Panc1 (cell line): ENCODE measurements at regions not wholly inside any gene's neighbourhood (a gene's known extent, or its start where the extent isn't known, plus 50 kb on each side); places are given as distances from the start of the nearest gene placed in this dataset.

ENCODE experiments used
- ATAC-seq: fragments of 200-7000 bp; cut with Tn5 transposase; 2 replicates; pipeline ENCODE4 v1.9.1; 2020; ENCODE audit warnings: mild to moderate bottlenecking, moderate library complexity
- BruUV-seq: library from RNA; stranded (reverse); fragments of 400-500 nt; replicated peaks from 2 replicates; lab custom pipeline; 2021; lab: Mats Ljungman, UMichigan
- CTCF ChIA-PET: fragments of 300-600 bp; sonication (Branson Sonifier 250); formaldehyde crosslinking; loops from one replicate; lab custom pipeline; 2022; ENCODE audit warnings: antibody characterized with exemption; lab: Charles Lee
- POLR2A ChIA-PET: fragments of 300-600 bp; sonication (Branson Sonifier 250); formaldehyde crosslinking; loops from one replicate; lab custom pipeline; 2022; ENCODE audit warnings: antibody characterized with exemption; lab: Charles Lee
- DNase-seq: peaks from one replicate; pipeline ENCODE4 v3.0.0-alpha.2; 2010; ENCODE audit warnings: low read depth, low spot score
- H3K27ac ChIP-seq: 2 replicates; pipeline ENCODE4 v1.5.1; 2011; ENCODE audit warnings: mild to moderate bottlenecking, low read length, inconsistent platforms
- H3K27me3 ChIP-seq: fragments of 200-500 bp; sonication (Bioruptor generic); 2 replicates; pipeline ENCODE4 v1.6.0; 2014; ENCODE audit warnings: low read length, inconsistent platforms; ENCODE audit not compliant: control insufficient read depth, insufficient read depth
- H3K36me3 ChIP-seq: fragments of 200-500 bp; sonication (Bioruptor generic); 2 replicates; pipeline ENCODE4 v1.5.1; 2014; ENCODE audit warnings: inconsistent platforms, mild to moderate bottlenecking, low read length, moderate library complexity; ENCODE audit not compliant: control insufficient read depth, insufficient read depth
- H3K4me1 ChIP-seq: 2 replicates; pipeline ENCODE4 v1.5.1; 2011; ENCODE audit warnings: inconsistent platforms, mild to moderate bottlenecking, low read length, moderate library complexity; ENCODE audit not compliant: control insufficient read depth, insufficient read depth
- H3K4me3 ChIP-seq, 2 experiments: 2 replicates each; pipeline ENCODE4 v1.5.1; 2011 to 2012; ENCODE audit warnings: low read depth in 2 of 2, low read length in 2 of 2, mild to moderate bottlenecking in 2 of 2, inconsistent platforms in 1 of 2, moderate library complexity in 1 of 2
- H3K9me3 ChIP-seq: fragments of 200-500 bp; sonication (Bioruptor generic); 2 replicates; pipeline ENCODE4 v1.5.1; 2014; ENCODE audit warnings: low read depth, mild to moderate bottlenecking, inconsistent platforms, low read length, moderate library complexity; ENCODE audit not compliant: control insufficient read depth, insufficient read depth
- CTCF ChIP-seq: fragments of 450-650 bp; IDR thresholded peaks from 2 replicates; pipeline ENCODE4 v1.5.1; 2017; ENCODE audit warnings: mild to moderate bottlenecking
- POLR2AphosphoS5 ChIP-seq: IDR thresholded peaks from 2 replicates; pipeline ENCODE4 v1.6.1; 2012; ENCODE audit warnings: mild to moderate bottlenecking, low read depth, low read length, moderate library complexity
- REST ChIP-seq, 2 experiments: IDR thresholded peaks; 2 replicates each; pipeline ENCODE4 v1.6.1; 2011 to 2012; ENCODE audit warnings: low read depth in 2 of 2, control low read depth in 1 of 2, low read length in 1 of 2, mild to moderate bottlenecking in 1 of 2, moderate library complexity in 1 of 2; ENCODE audit not compliant: insufficient read depth in 1 of 2
- SIN3A ChIP-seq: IDR thresholded peaks from 2 replicates; pipeline ENCODE4 v1.6.1; 2012; ENCODE audit warnings: low read depth, mild to moderate bottlenecking, low read length, moderate library complexity, borderline replicate concordance; ENCODE audit not compliant: insufficient read depth
- TCF7L2 ChIP-seq: IDR thresholded peaks from 2 replicates; pipeline ENCODE4 v1.6.1; 2011; ENCODE audit warnings: mild to moderate bottlenecking, low read depth, low read length, inconsistent platforms
- in situ Hi-C: cut with HindIII; loops from 2 replicates; pipeline ENCODE4 v1.10.0; 2016; ENCODE audit warnings: low sequenced_read_pairs, low pct_unique_long_range_greater_than_20kb
- intact Hi-C: fragments of 100-400 bp; cut with micrococcal nuclease; formaldehyde crosslinking; loops from one replicate; pipeline ENCODE4 v1.10.0; 2022; ENCODE audit not compliant: unreplicated experiment

- Histone ChIP-seq H3K27ac (no peak overlapping the region), H3K4me3 (no peak overlapping the region), H3K9me3 (no peaks in the 10 kb centered on the region), H3K4me1 (no peaks in the 10 kb centered on the region), H3K36me3 (no peaks in the 10 kb centered on the region), H3K27me3 (no peaks in the 10 kb centered on the region)
- TF ChIP-seq REST (IDR thresholded peaks at IDR 0.05; ENCODE audit: insufficient read depth in 1 of 2, low read depth in 2 of 2, low read length in 1 of 2) (no peak), SIN3A (no peak), TCF7L2 (no peak), CTCF (no peak), POLR2AphosphoS5 (no peak)
- DNase-seq (no peak), ATAC-seq (no peak)
- ChIA-PET POLR2A (no interaction called here), CTCF (no interaction called here)
- intact Hi-C loops (no loop called here), in situ Hi-C loops (no loop called here)
- BruUV-seq, result no TSS peak
Measured at GRCh38 chr14:104436741-104437701, 142.5 kb upstream of the C14orf180 start.

GRCh38 chr14:104437703-104438102, 141.9 kb upstream of the C14orf180 start:
- ChIA-PET POLR2A (no interaction called here), CTCF (no interaction called here)
- DNase-seq, result no peak
- H3K27me3 ChIP-seq, result no peaks in the 10 kb centered on the region
- in situ Hi-C loops (no loop called here), intact Hi-C loops (no loop called here)
- TF ChIP-seq TCF7L2 (no peak), POLR2AphosphoS5 (no peak), SIN3A (no peak), CTCF (no peak), REST (IDR thresholded peaks at IDR 0.05; ENCODE audit: insufficient read depth in 1 of 2, low read depth in 2 of 2, low read length in 1 of 2) (no peak)
- no peaks in the 10 kb centered on the region for H3K9me3 ChIP-seq
- no peak for ATAC-seq
- H3K27ac ChIP-seq, result no peak overlapping the region
- no TSS peak for BruUV-seq
- no peaks in the 10 kb centered on the region for H3K4me1 ChIP-seq
- no peaks in the 10 kb centered on the region for H3K36me3 ChIP-seq
- H3K4me3 ChIP-seq, result no peak overlapping the region
